GM18520 (cell line): ENCODE measurements at regions not wholly inside any gene's neighbourhood (a gene's known extent, or its start where the extent isn't known, plus 50 kb on each side); places are given as distances from the start of the nearest gene placed in this dataset.

Experiments used
- ATAC-seq: cut with Tn5 transposase; IDR thresholded peaks from one replicate; pipeline ENCODE4 v1.9.1; 2021; ENCODE audit not compliant: unreplicated experiment

DNA sequence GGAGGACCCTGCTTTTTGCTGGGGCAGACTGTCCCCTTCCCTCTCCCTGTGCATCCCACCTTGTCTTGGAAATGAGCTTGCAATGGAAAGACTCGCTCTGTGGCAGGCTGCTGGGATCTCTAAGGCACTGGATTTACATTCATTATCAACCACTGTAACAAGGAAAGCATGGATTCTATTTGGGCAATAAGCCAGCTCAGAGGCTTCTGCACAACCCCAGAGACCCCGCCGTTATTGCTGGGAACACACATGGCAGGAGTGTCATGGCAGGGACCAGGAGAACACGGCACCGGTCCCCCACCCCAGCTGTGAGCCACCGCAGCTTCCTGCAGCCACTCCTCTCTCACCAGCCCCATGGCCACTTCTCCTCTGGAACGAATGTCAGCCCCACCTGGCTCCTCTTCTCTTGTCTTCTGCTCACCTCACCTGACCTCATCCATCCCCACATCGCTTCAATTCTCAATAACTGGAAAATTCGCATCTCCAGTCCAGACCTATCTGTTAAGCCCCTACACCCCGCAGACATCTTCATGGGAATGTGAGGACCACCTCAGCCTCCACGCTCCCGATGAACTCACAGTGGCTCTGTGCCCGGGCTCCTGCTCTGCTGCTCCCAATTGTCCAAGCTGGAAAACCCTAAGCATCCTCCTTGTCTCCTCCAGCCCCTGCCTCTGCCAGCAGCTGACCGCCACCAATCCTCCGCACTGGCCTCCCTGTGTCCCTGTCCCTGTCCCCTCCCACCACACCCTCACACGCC is 181.5 kb downstream of the USP12 start:
- ATAC-seq, result no peak

DNA sequence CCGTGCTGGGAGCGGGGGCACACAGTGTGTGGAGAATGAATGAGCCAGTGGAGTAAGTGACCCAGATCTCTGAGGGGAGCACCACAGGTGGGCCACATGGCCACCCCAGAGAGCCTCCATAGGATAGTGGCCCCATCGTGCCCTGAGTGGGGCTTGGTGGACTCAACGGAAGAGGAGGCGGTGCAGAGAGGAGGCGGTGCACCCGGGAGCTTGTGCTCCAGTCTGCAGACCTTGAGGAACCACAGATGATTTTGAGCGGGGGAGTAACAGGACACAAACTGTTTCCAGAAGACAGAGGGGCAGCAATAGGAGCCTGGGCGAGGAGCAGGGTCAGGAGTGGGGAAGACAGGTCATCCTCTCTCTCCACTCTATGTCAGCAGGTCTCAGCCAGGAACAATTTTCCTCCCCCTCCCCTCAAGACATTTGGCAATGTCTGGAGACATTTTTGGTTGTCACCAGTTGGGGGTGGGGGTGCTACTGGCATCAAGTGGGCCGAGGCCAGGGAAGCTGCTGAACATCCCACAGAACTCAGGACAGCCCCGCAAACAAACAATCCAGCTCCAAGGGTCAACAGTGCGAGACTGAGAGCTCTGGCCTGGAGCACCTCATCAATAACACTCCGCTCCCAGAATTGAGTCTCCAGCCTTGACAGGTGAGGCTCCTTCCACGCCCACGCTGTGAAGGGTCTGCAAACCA is 182.2 kb downstream of the USP12 start:
- ATAC-seq, result no peak

- no peak for ATAC-seq
Observed at GRCh38 chr13:26988059-26988769, 183.4 kb downstream of the USP12 start.

DNA sequence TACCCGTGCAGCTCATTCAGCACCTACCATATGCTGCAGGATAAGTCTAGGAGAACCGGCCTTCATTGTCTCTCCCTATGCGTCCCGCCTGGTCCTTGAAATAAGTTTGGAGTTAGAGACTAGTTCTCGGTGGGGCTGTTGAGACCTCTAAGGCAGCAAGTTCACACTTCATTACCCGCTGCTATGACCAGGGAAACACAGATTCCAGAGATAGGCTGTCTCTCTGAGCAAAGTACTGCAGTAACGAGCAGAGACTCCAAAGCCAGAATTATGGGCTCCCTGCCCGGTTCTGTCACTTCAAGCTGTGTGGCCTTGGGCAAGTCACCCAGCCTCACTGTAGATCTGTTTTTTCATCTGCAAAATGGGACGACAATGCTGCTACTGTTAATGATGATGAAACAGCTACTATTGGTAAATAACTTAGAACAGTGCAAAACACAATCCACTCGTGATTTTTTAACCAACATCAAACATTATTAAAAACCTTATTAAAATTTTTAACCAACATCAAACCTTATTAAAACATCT is 184.1 kb downstream of the USP12 start:
- no peak for ATAC-seq

- ATAC-seq, result peak; percentile 65
Observed at GRCh38 chr13:26985285-26985878, 186.2 kb downstream of the USP12 start.

- ATAC-seq, result no peak
Observed at GRCh38 chr13:26984337-26984736, 187.3 kb downstream of the USP12 start.

- ATAC-seq, result no peak
Observed at GRCh38 chr13:26983543-26984320, 187.9 kb downstream of the USP12 start.

DNA sequence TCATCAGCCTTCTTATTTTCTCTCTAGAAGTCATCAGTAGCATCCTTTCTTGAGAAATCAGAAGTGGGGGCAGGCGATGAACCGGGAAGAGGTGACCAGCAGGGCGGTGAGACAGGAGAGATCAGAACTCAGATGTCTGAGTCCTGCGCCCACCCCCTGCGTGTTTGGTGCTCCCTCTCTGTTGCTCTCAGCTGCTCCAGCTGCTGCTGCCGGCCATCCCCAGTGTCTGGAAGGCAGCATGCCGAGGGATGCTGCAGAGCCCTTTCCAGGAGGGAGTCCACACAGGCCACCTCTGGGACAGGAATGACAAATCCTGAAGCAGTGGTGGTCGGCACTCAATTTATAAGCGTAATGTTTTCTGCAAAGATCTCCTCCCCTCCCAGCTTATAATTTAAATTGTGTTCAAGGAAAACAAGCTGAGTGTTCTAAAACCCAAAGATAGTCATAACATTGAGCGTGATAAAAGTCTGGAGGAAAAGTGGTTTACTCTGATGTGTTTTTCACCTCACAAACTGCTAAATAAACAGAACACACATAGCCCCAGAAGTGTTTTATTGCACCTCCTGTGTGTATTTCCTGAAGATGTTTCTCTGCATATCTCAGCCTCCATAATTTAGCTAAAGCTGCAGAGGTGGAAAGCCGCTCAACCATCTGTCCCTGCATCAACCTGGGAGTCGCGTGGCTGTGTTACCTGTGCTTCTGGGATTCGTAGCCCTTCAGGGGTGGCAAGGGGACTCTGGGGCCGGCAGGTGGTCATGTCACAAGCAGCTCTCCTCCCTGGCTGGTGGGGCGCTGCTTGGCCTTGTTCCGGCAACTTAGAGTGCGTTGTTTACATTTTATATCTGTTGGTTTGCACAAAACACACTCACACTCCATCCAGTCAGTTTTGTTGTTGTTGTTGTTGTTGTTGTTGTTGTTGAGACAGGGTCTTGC is 191.2 kb downstream of the USP12 start:
- ATAC-seq, result no peak

GRCh38 chr13:26979334-26979733 is 192.3 kb downstream of the USP12 start:
- no peak for ATAC-seq

DNA sequence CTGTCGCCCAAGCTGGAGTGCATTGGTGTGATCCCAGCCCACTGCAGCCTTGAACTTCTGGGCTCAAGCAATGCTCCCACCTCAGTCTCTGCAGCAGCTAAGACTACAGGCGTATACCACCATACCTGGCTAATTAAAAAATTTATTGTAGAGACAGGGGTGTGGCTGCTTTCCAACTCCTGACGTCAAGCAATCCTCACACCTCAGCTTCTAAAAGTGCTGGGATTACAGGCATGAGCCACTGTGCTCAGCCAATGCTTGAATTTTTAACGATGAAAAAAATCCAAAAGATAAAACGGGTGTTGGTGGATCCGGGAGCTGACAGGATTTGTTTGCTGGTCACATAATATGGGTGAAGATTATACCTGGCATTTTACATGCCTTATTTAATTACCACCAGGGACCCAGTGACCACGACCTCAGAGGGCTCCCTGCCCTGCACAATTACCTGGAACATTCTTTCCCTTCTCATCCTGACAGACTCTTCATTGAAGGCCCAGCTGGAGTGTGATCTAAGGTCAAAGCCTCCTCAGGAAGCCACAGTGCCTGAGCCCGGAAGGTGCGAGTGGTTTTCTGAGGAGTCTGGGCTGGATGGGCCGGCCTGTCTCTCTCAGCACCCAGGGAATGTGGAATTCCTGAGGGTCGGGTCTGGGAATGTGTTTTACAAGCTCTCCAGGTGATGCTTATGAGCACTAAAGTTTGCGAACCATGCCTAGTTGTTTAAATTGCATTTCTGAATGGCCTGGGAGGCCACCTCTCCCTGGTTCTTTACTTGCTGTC is 193.3 kb downstream of the USP12 start:
- no peak for ATAC-seq

GRCh38 chr13:26977541-26977940 is 194.1 kb downstream of the USP12 start:
- ATAC-seq, result no peak

- no peak for ATAC-seq
Observed at GRCh38 chr13:26976313-26976712, 195.3 kb downstream of the USP12 start.

- ATAC-seq, result no peak
Observed at GRCh38 chr13:26973946-26974345, 197.7 kb downstream of the USP12 start.

DNA sequence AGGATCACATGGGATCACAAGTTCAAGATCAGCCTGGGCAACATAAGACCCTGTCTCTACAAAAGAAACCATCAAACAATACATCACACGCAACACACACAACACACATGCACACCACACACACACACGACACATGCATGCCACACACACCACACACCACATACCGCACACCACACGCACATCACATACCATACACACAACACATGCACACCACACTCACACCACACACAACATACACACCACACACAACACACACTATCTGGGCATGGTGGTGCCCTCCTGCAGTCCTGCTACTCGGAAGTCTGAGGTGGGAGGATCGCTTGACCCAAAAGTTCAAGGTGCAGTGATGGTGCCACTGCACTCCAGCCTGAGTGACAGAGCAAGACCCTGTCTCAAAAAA is 198.3 kb downstream of the USP12 start:
- ATAC-seq, result no peak

DNA sequence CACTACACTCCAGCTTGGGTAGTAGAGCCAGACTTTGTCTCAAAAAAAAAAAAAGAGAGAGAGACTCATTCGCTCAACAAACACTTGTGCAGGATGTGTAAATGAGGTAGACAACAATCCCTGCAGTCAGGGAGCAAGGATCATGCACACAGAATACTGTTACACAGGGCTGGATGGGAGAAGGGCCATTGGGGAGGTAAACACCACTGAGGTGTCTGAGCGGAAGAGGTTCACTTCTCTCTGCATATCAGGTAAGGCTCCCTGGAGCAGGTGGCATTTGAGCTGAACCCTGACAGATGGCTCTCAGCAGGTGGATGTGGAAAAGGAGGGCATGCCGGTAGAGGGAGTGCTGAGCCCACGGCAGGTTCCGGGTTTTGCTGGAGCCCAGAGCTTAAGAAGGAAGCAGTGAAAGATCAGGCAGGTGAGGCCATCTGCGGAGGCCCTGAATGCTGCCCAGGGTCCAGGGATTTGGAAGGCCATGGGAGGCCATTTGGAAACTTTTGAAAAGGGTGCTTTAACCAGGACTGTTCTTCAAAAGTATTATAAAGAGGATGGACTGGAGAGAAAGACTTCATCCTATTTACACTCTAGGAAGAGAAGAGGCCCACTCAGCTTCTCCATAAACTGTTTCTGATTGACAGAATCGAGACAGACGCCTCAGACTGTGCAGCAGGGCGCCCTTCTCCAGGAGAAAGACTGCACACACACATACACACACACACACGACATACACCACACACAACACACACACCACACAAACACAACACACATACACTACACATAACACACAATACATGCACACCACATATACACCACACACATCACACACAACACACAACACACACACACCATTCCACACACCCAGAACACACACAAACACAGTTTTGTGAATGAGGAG is 199.4 kb downstream of the USP12 start:
- no peak for ATAC-seq

DNA sequence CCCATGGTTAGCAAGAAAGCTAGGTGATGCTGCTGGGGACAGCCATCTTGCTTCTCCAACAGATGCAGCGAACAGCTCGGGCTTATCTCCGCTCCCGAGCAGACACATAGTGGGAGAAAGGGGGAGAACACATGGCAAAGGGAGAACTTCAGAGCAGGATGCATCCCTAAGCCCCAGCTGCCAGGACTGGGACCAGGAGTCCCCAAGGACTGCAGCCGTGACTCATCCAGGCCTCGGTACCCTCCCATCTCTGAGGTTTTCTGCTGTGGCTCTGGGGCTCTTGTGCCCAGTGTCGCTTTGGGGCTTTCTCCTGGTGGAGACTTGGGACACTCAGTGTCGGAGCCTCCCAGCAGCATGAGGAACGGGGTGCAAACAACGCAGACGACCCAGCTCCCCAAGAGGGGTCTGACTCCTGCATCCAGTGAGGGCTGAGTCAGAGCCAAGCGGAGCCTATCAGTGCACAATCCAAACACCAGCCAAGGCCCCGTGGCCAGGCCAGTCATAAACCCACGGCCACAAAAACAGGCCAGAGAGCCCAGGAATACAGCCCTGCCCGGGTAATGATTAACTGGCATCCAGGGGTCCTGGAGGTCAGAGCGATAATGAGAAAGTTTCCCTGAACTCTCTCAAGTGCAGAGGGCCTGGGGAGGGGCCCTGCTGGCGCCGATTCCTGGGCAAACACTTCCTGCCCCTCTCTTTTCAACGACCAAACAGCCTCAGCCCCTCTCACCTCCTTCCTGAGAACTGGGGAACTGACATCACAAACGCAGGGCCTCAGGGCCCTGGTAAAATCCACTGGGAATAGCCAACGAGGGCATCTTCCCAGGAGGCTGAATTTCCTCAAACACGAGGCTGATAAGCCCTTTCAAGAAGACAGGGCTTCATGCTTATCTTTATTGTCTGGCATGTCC is 202.9 kb downstream of the USP12 start:
- ATAC-seq, result no peak
